IMR-90 (cell line): ENCODE measurements at regions not wholly inside any gene's neighbourhood (a gene's known extent, or its start where the extent isn't known, plus 50 kb on each side); places are given as distances from the start of the nearest gene placed in this dataset.

Experiments used
- ATAC-seq: fragments of 200-7000 bp; cut with Tn5 transposase; 2 replicates; pipeline ENCODE4 v1.9.1; 2020; ENCODE audit warnings: low read depth, mild to moderate bottlenecking, moderate library complexity
- BruUV-seq: library from RNA; stranded (reverse); fragments of 400-500 nt; replicated peaks from 2 replicates; lab custom pipeline; 2021; lab: Mats Ljungman, UMichigan
- CTCF ChIA-PET: fragments of 300-600 bp; formaldehyde crosslinking; extraction: SDS; loops from one replicate; lab custom pipeline; 2021; ENCODE audit warnings: antibody characterized with exemption; lab: Yijun Ruan, JAX
- POLR2A ChIA-PET: fragments of 300-600 bp; sonication (Branson Sonifier 250); formaldehyde crosslinking; loops from one replicate; lab custom pipeline; 2022; ENCODE audit warnings: antibody characterized with exemption; ENCODE audit not compliant: unreplicated experiment; lab: Charles Lee
- DNase-seq: peaks from one replicate; pipeline ENCODE4 v3.0.0; 2013
- H2AFZ ChIP-seq: replicated peaks from 2 replicates; pipeline ENCODE3; 2013; ENCODE audit warnings: low read length, mild to moderate bottlenecking; ENCODE audit not compliant: poor library complexity
- H2AK5ac ChIP-seq: 2 replicates; pipeline ENCODE4 v1.6.1; 2013; ENCODE audit warnings: low read depth, low read length, inconsistent platforms
- H2AK9ac ChIP-seq: replicated peaks from 2 replicates; pipeline ENCODE3; 2013; ENCODE audit warnings: mild to moderate bottlenecking, low read depth, low read length, moderate library complexity; ENCODE audit not compliant: poor library complexity
- H2BK120ac ChIP-seq: 2 replicates; pipeline ENCODE4 v1.6.1; 2013; ENCODE audit warnings: low read depth, low read length, inconsistent platforms
- H2BK15ac ChIP-seq: 3 replicates; pipeline ENCODE4 v1.6.1; 2013; ENCODE audit warnings: low read depth, low read length, inconsistent platforms
- H2BK20ac ChIP-seq: 2 replicates; pipeline ENCODE4 v1.6.1; 2013; ENCODE audit warnings: low read depth, mild to moderate bottlenecking, inconsistent platforms, low read length, moderate library complexity
- H2BK5ac ChIP-seq: 2 replicates; pipeline ENCODE4 v1.6.1; 2013; ENCODE audit warnings: mild to moderate bottlenecking, low read depth, low read length, inconsistent platforms; ENCODE audit not compliant: poor library complexity, severe bottlenecking
- H3K14ac ChIP-seq: replicated peaks from 2 replicates; pipeline ENCODE4 v1.6.1; 2013; ENCODE audit warnings: low read depth, low read length, inconsistent platforms
- H3K18ac ChIP-seq: 2 replicates; pipeline ENCODE4 v1.6.1; 2013; ENCODE audit warnings: low read depth, low read length, control low read depth
- H3K23ac ChIP-seq: 2 replicates; pipeline ENCODE4 v1.6.1; 2013; ENCODE audit warnings: low read depth, low read length, inconsistent platforms
- H3K27ac ChIP-seq: 2 replicates; pipeline ENCODE4 v1.5.1; 2013; ENCODE audit warnings: mild to moderate bottlenecking, control low read depth, low read length; ENCODE audit not compliant: insufficient read depth
- H3K27me3 ChIP-seq: 2 replicates; pipeline ENCODE4 v1.6.1; 2013; ENCODE audit warnings: low read length; ENCODE audit not compliant: control insufficient read depth, insufficient read depth
- H3K36me3 ChIP-seq: 2 replicates; pipeline ENCODE4 v1.6.1; 2013; ENCODE audit warnings: low read length, mixed read lengths; ENCODE audit not compliant: control insufficient read depth, insufficient read depth
- H3K4ac ChIP-seq: 2 replicates; pipeline ENCODE4 v1.6.1; 2013; ENCODE audit warnings: low read depth, low read length, inconsistent platforms
- H3K4me1 ChIP-seq: 2 replicates; pipeline ENCODE4 v1.6.1; 2013; ENCODE audit warnings: low read length, mixed read lengths; ENCODE audit not compliant: control insufficient read depth, insufficient read depth
- H3K4me2 ChIP-seq: 2 replicates; pipeline ENCODE4 v1.6.1; 2013; ENCODE audit warnings: low read depth, mild to moderate bottlenecking, control low read depth, low read length, moderate library complexity
- H3K4me3 ChIP-seq: 2 replicates; pipeline ENCODE4 v1.5.1; 2013; ENCODE audit warnings: low read depth, mild to moderate bottlenecking, control low read depth, low read length, moderate library complexity; ENCODE audit not compliant: insufficient read depth
- H3K56ac ChIP-seq: 2 replicates; pipeline ENCODE4 v1.6.1; 2013; ENCODE audit warnings: low read length, inconsistent platforms; ENCODE audit not compliant: insufficient read depth; ENCODE audit errors: extremely low read depth
- H3K79me1 ChIP-seq, 2 experiments: 2 replicates each; pipeline ENCODE4 v1.6.1; 2013; ENCODE audit warnings: low read length in 2 of 2, inconsistent platforms in 1 of 2, low read depth in 1 of 2
- H3K9ac ChIP-seq: 2 replicates; pipeline ENCODE4 v1.6.1; 2013; ENCODE audit warnings: low read depth, low read length, control low read depth
- H3K9me1 ChIP-seq: 2 replicates; pipeline ENCODE4 v1.6.1; 2013; ENCODE audit warnings: low read length, inconsistent platforms; ENCODE audit not compliant: insufficient read depth
- H3K9me3 ChIP-seq: 2 replicates; pipeline ENCODE4 v1.6.1; 2013; ENCODE audit warnings: low read length; ENCODE audit not compliant: control insufficient read depth, insufficient read depth
- H4K20me1 ChIP-seq: 2 replicates; pipeline ENCODE4 v1.6.1; 2013; ENCODE audit warnings: low read length, inconsistent platforms; ENCODE audit not compliant: insufficient read depth
- H4K5ac ChIP-seq: 2 replicates; pipeline ENCODE4 v1.6.1; 2013; ENCODE audit warnings: mild to moderate bottlenecking, low read depth, low read length, control low read depth
- H4K8ac ChIP-seq, 2 experiments: 2 replicates each; pipeline ENCODE4 v1.6.1; 2013; ENCODE audit warnings: low read depth in 2 of 2, low read length in 2 of 2, control low read depth in 1 of 2, inconsistent platforms in 1 of 2
- H4K91ac ChIP-seq: 2 replicates; pipeline ENCODE4 v1.6.1; 2013; ENCODE audit warnings: low read depth, low read length, inconsistent platforms; ENCODE audit not compliant: insufficient read depth
- CEBPB ChIP-seq: IDR thresholded peaks from 2 replicates; pipeline ENCODE4 v1.6.1; 2012; ENCODE audit warnings: low read depth, low read length, improper control_type of control experiment
- ELK1 ChIP-seq: fragments of 150-350 bp; IDR thresholded peaks from 2 replicates; pipeline ENCODE4 v1.6.1; 2016; ENCODE audit warnings: low read depth, mild to moderate bottlenecking, low read length, moderate library complexity, borderline replicate concordance
- MAFK ChIP-seq: IDR thresholded peaks from 2 replicates; pipeline ENCODE4 v1.6.1; 2012; ENCODE audit warnings: low read depth, low read length, improper control_type of control experiment
- MXI1 ChIP-seq: IDR thresholded peaks from 2 replicates; pipeline ENCODE4 v1.6.1; 2012; ENCODE audit warnings: low read depth, mild to moderate bottlenecking, low read length, moderate library complexity, borderline replicate concordance
- NFE2L2 ChIP-seq: fragments of 150-350 bp; IDR thresholded peaks from 2 replicates; pipeline ENCODE4 v1.6.1; 2016; ENCODE audit warnings: low read depth, mild to moderate bottlenecking, low read length
- POLR2A ChIP-seq: IDR thresholded peaks from 2 replicates; pipeline ENCODE4 v1.6.1; 2012; ENCODE audit warnings: mild to moderate bottlenecking, low read depth, low read length
- RAD21 ChIP-seq: IDR thresholded peaks from 2 replicates; pipeline ENCODE4 v1.6.1; 2012; ENCODE audit warnings: low read length, improper control_type of control experiment
- RCOR1 ChIP-seq: IDR thresholded peaks from 2 replicates; pipeline ENCODE4 v1.6.1; 2012; ENCODE audit warnings: mild to moderate bottlenecking, low read length, improper control_type of control experiment; ENCODE audit not compliant: insufficient replicate concordance
- RFX5 ChIP-seq: IDR thresholded peaks from 2 replicates; pipeline ENCODE4 v1.8.0; 2012; ENCODE audit warnings: low read depth, mild to moderate bottlenecking, low read length, moderate library complexity
- WGBS, 2 experiments: methylation state at CpG; one replicate each; pipeline versions ENCODE4 v1.1.5 to v1.1.7; 2013; ENCODE audit warnings: missing lambda C conversion rate in 2 of 2; ENCODE audit not compliant: insufficient read length in 1 of 2; ENCODE audit errors: extremely low coverage in 2 of 2; 5-methylcytosine and 5-hydroxymethylcytosine counted together
- dilution Hi-C: fragments of 300-500 bp; cut with HindIII; formaldehyde crosslinking; loops from one replicate; pipeline ENCODE4 v1.14.3; 2018; ENCODE audit warnings: low sequenced_read_pairs; ENCODE audit not compliant: unreplicated experiment
- in situ Hi-C: fragments of 300-500 bp; cut with MboI; formaldehyde crosslinking; loops from 3 replicates; pipeline ENCODE4 v1.14.3; 2019; ENCODE audit warnings: low sequenced_read_pairs, inconsistent platforms, mixed read lengths
- intact Hi-C: fragments of 100-400 bp; cut with micrococcal nuclease; formaldehyde crosslinking; loops from 2 replicates; pipeline ENCODE4 v1.10.0; 2022
- TF ChIP-seq, protein P1 (sequence below): conservative IDR thresholded peaks from 2 replicates; pipeline ENCODE4 v1.5.1; 2012; ENCODE audit warnings: mild to moderate bottlenecking, low read depth, low read length, improper control_type of control experiment
- TF ChIP-seq, protein P2 (sequence below): fragments of 150-350 bp; IDR thresholded peaks from 2 replicates; pipeline ENCODE4 v1.6.1; 2017; ENCODE audit warnings: mild to moderate bottlenecking, antibody characterized with exemption, low read length, low read depth

DNA sequence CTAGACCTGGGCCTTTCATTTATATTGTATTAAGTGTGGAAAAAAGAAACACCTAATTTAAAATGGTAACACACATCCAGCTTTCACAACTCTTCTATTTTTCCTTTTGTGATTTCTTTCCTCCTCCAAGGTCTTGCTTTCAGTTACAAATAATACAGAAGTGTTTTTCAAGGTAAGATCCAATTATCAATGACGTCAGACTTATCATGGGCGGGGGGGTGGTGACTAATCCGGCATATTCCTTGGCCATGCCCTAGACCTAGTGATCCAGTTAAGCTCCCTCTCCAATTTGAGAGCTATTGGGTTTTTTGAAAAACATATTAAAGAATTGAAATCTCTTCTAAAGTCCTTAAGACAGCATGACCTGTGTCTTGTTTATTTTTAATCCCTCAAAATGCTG, 669.9 kb upstream of the NR5A2 start:
- H3K4ac ChIP-seq = no peak overlapping the region
- no peak overlapping the region for H3K14ac ChIP-seq
- no peaks in the 10 kb centered on the region for H3K4me1 ChIP-seq
- no peaks in the 10 kb centered on the region for H3K9me3 ChIP-seq
- no peak overlapping the region for H3K27ac ChIP-seq
- no peak overlapping the region for H3K9ac ChIP-seq
- no peak overlapping the region for H3K18ac ChIP-seq
- H4K8ac ChIP-seq = no peak overlapping the region
- intact Hi-C loops = no loop called here
- H2AK9ac ChIP-seq = no peak overlapping the region
- H4K20me1 ChIP-seq = no peaks in the 10 kb centered on the region
- no peaks in the 10 kb centered on the region for H3K79me1 ChIP-seq
- H3K4me3 ChIP-seq = no peak overlapping the region
- no peak overlapping the region for H3K56ac ChIP-seq
- DNase-seq (no peak), ATAC-seq (no peak)
- no peak overlapping the region for H2BK5ac ChIP-seq
- H3K9me1 ChIP-seq = no peaks in the 10 kb centered on the region
- in situ Hi-C loops = no loop called here
- no peak overlapping the region for H2AK5ac ChIP-seq
- H2AFZ ChIP-seq = no peak overlapping the region
- WGBS, 2 experiments = no CpG with 5 or more reads among the region's 3 CpGs
- BruUV-seq = no TSS peak
- no peak overlapping the region for H3K4me2 ChIP-seq
- H3K27me3 ChIP-seq = no peaks in the 10 kb centered on the region
- H2BK20ac ChIP-seq = no peak overlapping the region
- no peak overlapping the region for H4K5ac ChIP-seq
- H3K36me3 ChIP-seq = no peaks in the 10 kb centered on the region
- no peak for TF ChIP-seq ELK1
- TF ChIP-seq, protein P1, sequence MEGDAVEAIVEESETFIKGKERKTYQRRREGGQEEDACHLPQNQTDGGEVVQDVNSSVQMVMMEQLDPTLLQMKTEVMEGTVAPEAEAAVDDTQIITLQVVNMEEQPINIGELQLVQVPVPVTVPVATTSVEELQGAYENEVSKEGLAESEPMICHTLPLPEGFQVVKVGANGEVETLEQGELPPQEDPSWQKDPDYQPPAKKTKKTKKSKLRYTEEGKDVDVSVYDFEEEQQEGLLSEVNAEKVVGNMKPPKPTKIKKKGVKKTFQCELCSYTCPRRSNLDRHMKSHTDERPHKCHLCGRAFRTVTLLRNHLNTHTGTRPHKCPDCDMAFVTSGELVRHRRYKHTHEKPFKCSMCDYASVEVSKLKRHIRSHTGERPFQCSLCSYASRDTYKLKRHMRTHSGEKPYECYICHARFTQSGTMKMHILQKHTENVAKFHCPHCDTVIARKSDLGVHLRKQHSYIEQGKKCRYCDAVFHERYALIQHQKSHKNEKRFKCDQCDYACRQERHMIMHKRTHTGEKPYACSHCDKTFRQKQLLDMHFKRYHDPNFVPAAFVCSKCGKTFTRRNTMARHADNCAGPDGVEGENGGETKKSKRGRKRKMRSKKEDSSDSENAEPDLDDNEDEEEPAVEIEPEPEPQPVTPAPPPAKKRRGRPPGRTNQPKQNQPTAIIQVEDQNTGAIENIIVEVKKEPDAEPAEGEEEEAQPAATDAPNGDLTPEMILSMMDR = no peak
- TF ChIP-seq, protein P2, sequence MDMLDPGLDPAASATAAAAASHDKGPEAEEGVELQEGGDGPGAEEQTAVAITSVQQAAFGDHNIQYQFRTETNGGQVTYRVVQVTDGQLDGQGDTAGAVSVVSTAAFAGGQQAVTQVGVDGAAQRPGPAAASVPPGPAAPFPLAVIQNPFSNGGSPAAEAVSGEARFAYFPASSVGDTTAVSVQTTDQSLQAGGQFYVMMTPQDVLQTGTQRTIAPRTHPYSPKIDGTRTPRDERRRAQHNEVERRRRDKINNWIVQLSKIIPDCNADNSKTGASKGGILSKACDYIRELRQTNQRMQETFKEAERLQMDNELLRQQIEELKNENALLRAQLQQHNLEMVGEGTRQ = no peak
- TF ChIP-seq RFX5 = no peak
- TF ChIP-seq MXI1 = no peak
- no peak for TF ChIP-seq RCOR1
- TF ChIP-seq POLR2A = no peak
- no peak for TF ChIP-seq RAD21
- TF ChIP-seq MAFK = no peak
- no peak for TF ChIP-seq NFE2L2
- TF ChIP-seq CEBPB = no peak
- POLR2A ChIA-PET = interaction anchor here (0.7 kb wide), 1 partner anchor 163 kb away, joined by 5 read pairs; no protein-coding TSS in a partner anchor
- H2BK120ac ChIP-seq = no peak overlapping the region
- no peak overlapping the region for H3K23ac ChIP-seq
- no peak overlapping the region for H4K91ac ChIP-seq
- H2BK15ac ChIP-seq = no peak overlapping the region
- dilution Hi-C loops = no loop called here
- CTCF ChIA-PET = interaction anchor here (0.7 to 0.9 kb wide), 2 partner anchors 35 to 64 kb away, joined by 3 read pairs; no protein-coding TSS in a partner anchor
